HEK293 (cell line): ENCODE measurements at regions not wholly inside any gene's neighbourhood (a gene's known extent, or its start where the extent isn't known, plus 50 kb on each side); places are given as distances from the start of the nearest gene placed in this dataset.

Source experiments
- CTCF ChIA-PET: fragments of 350-600 bp; formaldehyde crosslinking; extraction: SDS; loops from one replicate; lab custom pipeline; 2021; ENCODE audit warnings: antibody characterized with exemption; lab: Yijun Ruan, JAX
- POLR2A ChIA-PET: fragments of 300-600 bp; formaldehyde crosslinking; extraction: SDS; loops from one replicate; lab custom pipeline; 2020; ENCODE audit warnings: antibody characterized with exemption, inconsistent platforms; lab: Yijun Ruan, JAX
- H3K27ac ChIP-seq: fragments of 200-500 bp; sonication (Bioruptor generic); 2 replicates; pipeline ENCODE4 v1.5.1; 2014; ENCODE audit warnings: low read depth, low read length, control low read depth, inconsistent platforms; ENCODE audit errors: extremely low read depth
- H3K36me3 ChIP-seq, 2 experiments: fragments of 200-500 bp in 1 of 2; sonication (Bioruptor generic) in 1 of 2; 1 replicate in 1 of 2; 2 replicates in 1 of 2; pipeline ENCODE4 v1.5.1; 2014 to 2017; ENCODE audit warnings: inconsistent platforms in 2 of 2, low read length in 2 of 2; ENCODE audit not compliant: control insufficient read depth in 2 of 2, insufficient read depth in 1 of 2
- H3K4me1 ChIP-seq: fragments of 200-500 bp; sonication (Bioruptor generic); 2 replicates; pipeline ENCODE4 v1.5.1; 2014; ENCODE audit warnings: mild to moderate bottlenecking, low read length, inconsistent platforms; ENCODE audit not compliant: control insufficient read depth, insufficient read depth
- H3K4me3 ChIP-seq: 2 replicates; pipeline ENCODE4 v1.5.1; 2011; ENCODE audit warnings: low read depth, mild to moderate bottlenecking, control low read depth, low read length, moderate library complexity
- H3K9me3 ChIP-seq: fragments of 200-500 bp; sonication (Bioruptor generic); 2 replicates; pipeline ENCODE4 v1.5.1; 2014; ENCODE audit warnings: low read depth, low read length, inconsistent platforms; ENCODE audit not compliant: control insufficient read depth, insufficient read depth
- GLIS1 ChIP-seq: fragments of 450-650 bp; formaldehyde crosslinking; IDR thresholded peaks from 2 replicates; pipeline ENCODE4 v1.5.1; 2016; ENCODE audit warnings: missing biosample characterization, missing genetic modification characterization
- HOXD13 ChIP-seq: sonication (generic); formaldehyde crosslinking; IDR thresholded peaks from 2 replicates; pipeline ENCODE4 v1.8.0; 2022; ENCODE audit warnings: missing genetic modification reagents, borderline replicate concordance
- INSM2 ChIP-seq: fragments of 450-650 bp; formaldehyde crosslinking; IDR thresholded peaks from 2 replicates; pipeline ENCODE4 v1.5.1; 2016; ENCODE audit warnings: missing biosample characterization, missing genetic modification characterization
- KLF8 ChIP-seq: fragments of 450-650 bp; formaldehyde crosslinking; IDR thresholded peaks from 2 replicates; pipeline ENCODE4 v1.5.1; 2016; ENCODE audit warnings: missing biosample characterization, missing genetic modification characterization
- OVOL3 ChIP-seq: fragments of 450-650 bp; formaldehyde crosslinking; IDR thresholded peaks from 2 replicates; pipeline ENCODE4 v1.5.1; 2016; ENCODE audit warnings: missing biosample characterization, missing genetic modification characterization
- TSHZ1 ChIP-seq: fragments of 450-650 bp; formaldehyde crosslinking; IDR thresholded peaks from 2 replicates; pipeline ENCODE4 v1.5.1; 2016; ENCODE audit warnings: missing biosample characterization, missing genetic modification characterization, borderline replicate concordance
- ZBTB21 ChIP-seq: fragments of 450-650 bp; formaldehyde crosslinking; IDR thresholded peaks from 2 replicates; pipeline ENCODE4 v1.5.1; 2017; ENCODE audit warnings: missing biosample characterization, missing genetic modification characterization
- ZBTB7A ChIP-seq: fragments of 450-650 bp; formaldehyde crosslinking; IDR thresholded peaks from 2 replicates; pipeline ENCODE4 v1.5.1; 2016; ENCODE audit warnings: low read depth, missing biosample characterization, missing genetic modification characterization
- ZBTB8A ChIP-seq: fragments of 450-650 bp; formaldehyde crosslinking; IDR thresholded peaks from 2 replicates; pipeline ENCODE4 v1.5.1; 2016; ENCODE audit warnings: missing biosample characterization, missing genetic modification characterization
- ZFP37 ChIP-seq: fragments of 450-650 bp; formaldehyde crosslinking; IDR thresholded peaks from 2 replicates; pipeline ENCODE4 v1.5.1; 2016; ENCODE audit warnings: missing biosample characterization, missing genetic modification characterization
- ZFP69B ChIP-seq: fragments of 450-650 bp; formaldehyde crosslinking; IDR thresholded peaks from 2 replicates; pipeline ENCODE4 v1.5.1; 2016; ENCODE audit warnings: missing biosample characterization, missing genetic modification characterization
- ZNF140 ChIP-seq: fragments of 450-650 bp; formaldehyde crosslinking; IDR thresholded peaks from 2 replicates; pipeline ENCODE4 v1.5.1; 2016; ENCODE audit warnings: missing biosample characterization, missing genetic modification characterization
- ZNF175 ChIP-seq: fragments of 450-650 bp; formaldehyde crosslinking; IDR thresholded peaks from 2 replicates; pipeline ENCODE4 v1.5.1; 2016; ENCODE audit warnings: missing biosample characterization, missing genetic modification characterization
- ZNF274 ChIP-seq, 2 experiments: fragments of 200-500 bp in 1 of 2; fragments of 450-650 bp in 1 of 2; sonication (Bioruptor generic) in 1 of 2; formaldehyde crosslinking in 1 of 2; IDR thresholded peaks; 2 replicates each; pipeline versions ENCODE4 v1.5.1 to v1.6.1; 2014 to 2016; ENCODE audit warnings: borderline replicate concordance in 1 of 2, inconsistent platforms in 1 of 2, low read length in 1 of 2, missing biosample characterization in 1 of 2, missing genetic modification characterization in 1 of 2
- ZNF335 ChIP-seq: fragments of 450-650 bp; formaldehyde crosslinking; conservative IDR thresholded peaks from 2 replicates; pipeline ENCODE4 v1.5.1; 2016; ENCODE audit warnings: missing biosample characterization, missing genetic modification characterization
- ZNF423 ChIP-seq: fragments of 450-650 bp; formaldehyde crosslinking; IDR thresholded peaks from 2 replicates; pipeline ENCODE4 v1.5.1; 2016; ENCODE audit warnings: missing biosample characterization, missing genetic modification characterization
- ZNF521 ChIP-seq: fragments of 450-650 bp; formaldehyde crosslinking; IDR thresholded peaks from 2 replicates; pipeline ENCODE4 v1.5.1; 2017; ENCODE audit warnings: missing biosample characterization, mild to moderate bottlenecking, missing genetic modification characterization
- ZNF560 ChIP-seq: fragments of 450-650 bp; formaldehyde crosslinking; IDR thresholded peaks from 2 replicates; pipeline ENCODE4 v1.5.1; 2017; ENCODE audit warnings: missing biosample characterization, missing genetic modification characterization, borderline replicate concordance
- ZNF701 ChIP-seq: fragments of 450-650 bp; formaldehyde crosslinking; IDR thresholded peaks from 2 replicates; pipeline ENCODE4 v1.5.1; 2016; ENCODE audit warnings: missing biosample characterization, missing genetic modification characterization
- ZNF76 ChIP-seq: fragments of 450-650 bp; formaldehyde crosslinking; IDR thresholded peaks from 2 replicates; pipeline ENCODE4; 2016; ENCODE audit warnings: low read depth, missing biosample characterization, missing genetic modification characterization, borderline replicate concordance
- ZSCAN18 ChIP-seq: fragments of 450-650 bp; formaldehyde crosslinking; IDR thresholded peaks from 2 replicates; pipeline ENCODE4 v1.5.1; 2016; ENCODE audit warnings: missing biosample characterization, missing genetic modification characterization
- ZXDB ChIP-seq: fragments of 450-650 bp; formaldehyde crosslinking; IDR thresholded peaks from 2 replicates; pipeline ENCODE4 v1.5.1; 2016; ENCODE audit warnings: missing biosample characterization, missing genetic modification characterization
- TF ChIP-seq, protein P1 (sequence below): fragments of 450-650 bp; formaldehyde crosslinking; IDR thresholded peaks from 2 replicates; pipeline ENCODE4 v1.5.1; 2016; ENCODE audit warnings: missing biosample characterization, missing genetic modification characterization
- TF ChIP-seq, protein P2 (sequence below): fragments of 450-650 bp; IDR thresholded peaks from 2 replicates; pipeline ENCODE4 v1.5.1; 2018; ENCODE audit warnings: missing biosample characterization, missing genetic modification characterization

GRCh38 chr9:19577411-19577810, 168.6 kb downstream of the ACER2 start:
- no peak for TF ChIP-seq ZNF76
- no peak for TF ChIP-seq KLF8 (tag by site-specific recombination)
- TF ChIP-seq ZNF175 (tag by site-specific recombination) = no peak
- no peak for TF ChIP-seq ZNF423
- no peak for TF ChIP-seq ZNF140
- no peak for TF ChIP-seq ZFP69B (tag by site-specific recombination)
- TF ChIP-seq, protein P1, sequence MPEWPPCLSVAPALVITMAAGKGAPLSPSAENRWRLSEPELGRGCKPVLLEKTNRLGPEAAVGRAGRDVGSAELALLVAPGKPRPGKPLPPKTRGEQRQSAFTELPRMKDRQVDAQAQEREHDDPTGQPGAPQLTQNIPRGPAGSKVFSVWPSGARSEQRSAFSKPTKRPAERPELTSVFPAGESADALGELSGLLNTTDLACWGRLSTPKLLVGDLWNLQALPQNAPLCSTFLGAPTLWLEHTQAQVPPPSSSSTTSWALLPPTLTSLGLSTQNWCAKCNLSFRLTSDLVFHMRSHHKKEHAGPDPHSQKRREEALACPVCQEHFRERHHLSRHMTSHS (tag by site-specific recombination) = no peak
- no peak for TF ChIP-seq ZBTB21 (tag by site-specific recombination)
- no peak for TF ChIP-seq GLIS1 (tag by site-specific recombination)
- no peak for TF ChIP-seq OVOL3 (tag by site-specific recombination)
- TF ChIP-seq ZBTB7A = no peak
- no peak for TF ChIP-seq ZNF701
- no peak for TF ChIP-seq ZNF335 (tag by site-specific recombination)
- no peak for TF ChIP-seq ZNF521 (tag by site-specific recombination)
- no peak for TF ChIP-seq ZBTB8A (tag by site-specific recombination)
- TF ChIP-seq TSHZ1 (tag by site-specific recombination) = no peak
- no peak for TF ChIP-seq ZNF560 (tag by site-specific recombination)
- TF ChIP-seq, protein P2, sequence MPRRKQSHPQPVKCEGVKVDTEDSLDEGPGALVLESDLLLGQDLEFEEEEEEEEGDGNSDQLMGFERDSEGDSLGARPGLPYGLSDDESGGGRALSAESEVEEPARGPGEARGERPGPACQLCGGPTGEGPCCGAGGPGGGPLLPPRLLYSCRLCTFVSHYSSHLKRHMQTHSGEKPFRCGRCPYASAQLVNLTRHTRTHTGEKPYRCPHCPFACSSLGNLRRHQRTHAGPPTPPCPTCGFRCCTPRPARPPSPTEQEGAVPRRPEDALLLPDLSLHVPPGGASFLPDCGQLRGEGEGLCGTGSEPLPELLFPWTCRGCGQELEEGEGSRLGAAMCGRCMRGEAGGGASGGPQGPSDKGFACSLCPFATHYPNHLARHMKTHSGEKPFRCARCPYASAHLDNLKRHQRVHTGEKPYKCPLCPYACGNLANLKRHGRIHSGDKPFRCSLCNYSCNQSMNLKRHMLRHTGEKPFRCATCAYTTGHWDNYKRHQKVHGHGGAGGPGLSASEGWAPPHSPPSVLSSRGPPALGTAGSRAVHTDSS (tag by site-specific recombination) = no peak
- TF ChIP-seq INSM2 = no peak
- no peak for TF ChIP-seq HOXD13 (CRISPR knock-in tag)
- TF ChIP-seq, all 188 proteins: peak for 0
- Histone ChIP-seq H3K4me1 (no peaks in the 10 kb centered on the region), H3K27ac (no peak overlapping the region), H3K36me3 (no peaks in the 10 kb centered on the region), H3K4me3 (no peak overlapping the region), H3K9me3 (no peaks in the 10 kb centered on the region)
- POLR2A ChIA-PET = no interaction called here
- CTCF ChIA-PET = interaction anchor here (0.6 kb wide), 1 partner anchor 1306 kb away, joined by 3 read pairs; no protein-coding TSS in a partner anchor

DNA sequence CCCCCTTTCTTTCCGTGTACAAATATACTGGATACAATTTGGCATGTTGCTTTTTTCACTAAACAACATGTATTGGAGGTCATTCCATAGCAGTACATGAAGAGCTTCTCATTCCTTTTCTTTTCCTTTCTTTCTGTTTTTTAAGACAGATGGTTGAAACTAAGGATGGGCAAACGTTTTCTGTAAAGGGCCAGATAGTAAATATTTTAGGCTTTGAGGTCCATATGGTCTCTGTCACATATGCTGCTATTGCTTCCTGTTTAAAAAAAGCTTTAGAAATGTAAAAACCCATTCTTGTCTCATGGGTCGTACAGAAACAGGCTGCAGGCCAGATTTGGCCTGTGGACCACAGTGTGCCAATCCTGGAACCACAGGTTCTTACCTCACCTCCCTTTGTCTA, 160.1 kb downstream of the ACER2 start:
- H3K4me1 ChIP-seq = no peaks in the 10 kb centered on the region
- ChIA-PET CTCF (interaction anchor here (0.6 to 0.9 kb wide), 2 partner anchors 74 to 142 kb away, joined by 3 to 5 read pairs; no protein-coding TSS in a partner anchor), POLR2A (no interaction called here)
- no peaks in the 10 kb centered on the region for H3K9me3 ChIP-seq
- no peak overlapping the region for H3K4me3 ChIP-seq
- H3K27ac ChIP-seq = no peak overlapping the region
- TF ChIP-seq ZFP37 (tag by site-specific recombination) (no peak), ZXDB (tag by site-specific recombination) (no peak), ZSCAN18 (no peak), ZNF274 (IDR thresholded peaks at IDR 0.05; ENCODE audit: low read length) (no peak), ZNF274 (tag by site-specific recombination; IDR thresholded peaks at IDR 0.05; ENCODE audit: borderline replicate concordance) (no peak)
- H3K36me3 ChIP-seq = no peaks in the 10 kb centered on the region
